ENCODE measurements at regions not wholly inside any gene's neighbourhood (a gene's known extent, or its start where the extent isn't known, plus 50 kb on each side); places are given as distances from the start of the nearest gene placed in this dataset.

GRCh38 chr9:110126499-110126941, 81.4 kb downstream of the C9orf152 start:
- intact Hi-C loops (cut with DNase I), result loop anchor here in 1 of 2 donors (10.0 kb wide), 1 partner anchor 62 kb away; no protein-coding TSS in a partner anchor
- no peak for ATAC-seq
- TF ChIP-seq CTCF (IDR thresholded peaks at IDR 0.05), result no peak
- no peak for DNase-seq
- no peaks in the 10 kb centered on the region for H3K9me3 ChIP-seq
- H3K36me3 ChIP-seq, result no peaks in the 10 kb centered on the region
- H3K4me3 ChIP-seq, result peak overlapping the region in 1 of 2 donors; percentile 28
- no peaks in the 10 kb centered on the region for H3K27me3 ChIP-seq
- H3K4me1 ChIP-seq, result peaks cover 36 to 81% of the 10 kb centered on the region in 2 donors
- H3K27ac ChIP-seq, result peak overlapping the region; percentile 69 to 85

- Histone ChIP-seq H3K27me3 (no peaks in the 10 kb centered on the region), H3K4me1 (peaks cover 36 to 83% of the 10 kb centered on the region in 2 donors), H3K4me3 (peak overlapping the region in 1 of 2 donors; percentile 28), H3K27ac (peak overlapping the region; percentile 69 to 85), H3K9me3 (no peaks in the 10 kb centered on the region), H3K36me3 (no peaks in the 10 kb centered on the region)
- DNase-seq (peak in 2 of 4 donors; percentile 60 to 86), ATAC-seq (peak; percentile 46)
- TF ChIP-seq CTCF (IDR thresholded peaks at IDR 0.05), result no peak
- intact Hi-C loops (cut with DNase I), result loop anchor here in 1 of 2 donors (10.0 kb wide), 1 partner anchor 62 kb away; no protein-coding TSS in a partner anchor
Measured at GRCh38 chr9:110126986-110127864, 80.7 kb downstream of the C9orf152 start.

GRCh38 chr9:110128664-110129329, 79.2 kb downstream of the C9orf152 start:
- intact Hi-C loops (cut with DNase I), result loop anchor here in 1 of 2 donors (10.0 kb wide), 1 partner anchor 64 kb away; no protein-coding TSS in a partner anchor
- TF ChIP-seq CTCF (IDR thresholded peaks at IDR 0.05), result no peak
- Histone ChIP-seq H3K4me1 (peaks cover 36 to 87% of the 10 kb centered on the region in 2 donors), H3K36me3 (no peaks in the 10 kb centered on the region), H3K27ac (peak overlapping the region; percentile 69 to 85), H3K4me3 (peak overlapping the region in 1 of 2 donors; percentile 28), H3K9me3 (no peaks in the 10 kb centered on the region), H3K27me3 (no peaks in the 10 kb centered on the region)
- DNase-seq, result no peak
- no peak for ATAC-seq

- intact Hi-C loops (cut with DNase I), result loop anchor here in 1 of 2 donors (10.0 kb wide), 1 partner anchor 65 kb away; no protein-coding TSS in a partner anchor
Measured at GRCh38 chr9:110129425-110129824, 78.5 kb downstream of the C9orf152 start.

More at GRCh38 chr9:110129425-110129824, 78.5 kb downstream of the C9orf152 start:
- Histone ChIP-seq H3K9me3 (no peaks in the 10 kb centered on the region), H3K4me3 (no peak overlapping the region), H3K4me1 (peaks cover 35 to 91% of the 10 kb centered on the region in 2 donors), H3K36me3 (no peaks in the 10 kb centered on the region), H3K27me3 (no peaks in the 10 kb centered on the region), H3K27ac (no peak overlapping the region)
- ATAC-seq (no peak), DNase-seq (no peak)
- no peak for TF ChIP-seq CTCF (IDR thresholded peaks at IDR 0.05)

All from left lung (tissue), 4 donors.